ENCODE measurements at regions not wholly inside any gene's neighbourhood (a gene's known extent, or its start where the extent isn't known, plus 50 kb on each side); places are given as distances from the start of the nearest gene placed in this dataset.

GRCh38 chr14:85909581-85909980 lies 379.6 kb downstream of the FLRT2 start:
- no peaks in the 10 kb centered on the region for H3K79me2 ChIP-seq (ENCODE audit: insufficient read depth, low read depth)
- no peaks in the 10 kb centered on the region for H3K4me1 ChIP-seq (ENCODE audit: low read depth, poor library complexity, severe bottlenecking)
- no peaks in the 10 kb centered on the region for H4K20me1 ChIP-seq (ENCODE audit: insufficient read depth)
- H3K4me3 ChIP-seq (IDR thresholded peaks at IDR 0.05; ENCODE audit: insufficient read depth, low read depth, low read length): no peak overlapping the region
- H3K27me3 ChIP-seq (ENCODE audit: insufficient read depth, low read depth): no peaks in the 10 kb centered on the region
- H3K27ac ChIP-seq: no peak overlapping the region
- H3K36me3 ChIP-seq (ENCODE audit: insufficient read depth): no peaks in the 10 kb centered on the region
- no peak overlapping the region for H3K9ac ChIP-seq
- no peak overlapping the region for H2AFZ ChIP-seq (ENCODE audit: low read depth)
- TF ChIP-seq CTCF (conservative IDR thresholded peaks at IDR 0.05; ENCODE audit: low read depth, low read length): no peak
- H3K4me2 ChIP-seq: no peak overlapping the region

GRCh38 chr14:85907536-85907935 lies 377.6 kb downstream of the FLRT2 start:
- TF ChIP-seq CTCF (conservative IDR thresholded peaks at IDR 0.05; ENCODE audit: low read depth, low read length): no peak
- H3K4me1 ChIP-seq (ENCODE audit: low read depth, poor library complexity, severe bottlenecking): no peaks in the 10 kb centered on the region
- no peak overlapping the region for H2AFZ ChIP-seq (ENCODE audit: low read depth)
- no peaks in the 10 kb centered on the region for H4K20me1 ChIP-seq (ENCODE audit: insufficient read depth)
- H3K79me2 ChIP-seq (ENCODE audit: insufficient read depth, low read depth): no peaks in the 10 kb centered on the region
- H3K27ac ChIP-seq: no peak overlapping the region
- no peaks in the 10 kb centered on the region for H3K36me3 ChIP-seq (ENCODE audit: insufficient read depth)
- no peak overlapping the region for H3K4me2 ChIP-seq
- H3K4me3 ChIP-seq (IDR thresholded peaks at IDR 0.05; ENCODE audit: insufficient read depth, low read depth, low read length): no peak overlapping the region
- H3K27me3 ChIP-seq (ENCODE audit: insufficient read depth, low read depth): no peaks in the 10 kb centered on the region
- H3K9ac ChIP-seq: no peak overlapping the region

- H3K4me3 ChIP-seq (IDR thresholded peaks at IDR 0.05; ENCODE audit: insufficient read depth, low read depth, low read length): no peak overlapping the region
- no peaks in the 10 kb centered on the region for H3K4me1 ChIP-seq (ENCODE audit: low read depth, poor library complexity, severe bottlenecking)
- no peaks in the 10 kb centered on the region for H3K36me3 ChIP-seq (ENCODE audit: insufficient read depth)
- H3K4me2 ChIP-seq: no peak overlapping the region
- no peak overlapping the region for H3K9ac ChIP-seq
- TF ChIP-seq CTCF (conservative IDR thresholded peaks at IDR 0.05; ENCODE audit: low read depth, low read length): no peak
- no peak overlapping the region for H2AFZ ChIP-seq (ENCODE audit: low read depth)
- H3K27ac ChIP-seq: no peak overlapping the region
- H3K27me3 ChIP-seq (ENCODE audit: insufficient read depth, low read depth): no peaks in the 10 kb centered on the region
- no peaks in the 10 kb centered on the region for H3K79me2 ChIP-seq (ENCODE audit: insufficient read depth, low read depth)
- H4K20me1 ChIP-seq (ENCODE audit: insufficient read depth): no peaks in the 10 kb centered on the region
Measured at GRCh38 chr14:85897808-85898207, 367.9 kb downstream of the FLRT2 start.

- TF ChIP-seq CTCF (conservative IDR thresholded peaks at IDR 0.05; ENCODE audit: low read depth, low read length): no peak
- H3K9ac ChIP-seq: no peak overlapping the region
- H3K4me3 ChIP-seq (IDR thresholded peaks at IDR 0.05; ENCODE audit: insufficient read depth, low read depth, low read length): no peak overlapping the region
Measured at GRCh38 chr14:85895603-85896002, 365.7 kb downstream of the FLRT2 start.

More at GRCh38 chr14:85895603-85896002, 365.7 kb downstream of the FLRT2 start:
- Histone ChIP-seq H2AFZ (ENCODE audit: low read depth) (no peak overlapping the region), H3K27ac (no peak overlapping the region), H3K4me2 (no peak overlapping the region), H3K36me3 (ENCODE audit: insufficient read depth) (no peaks in the 10 kb centered on the region), H3K79me2 (ENCODE audit: insufficient read depth, low read depth) (no peaks in the 10 kb centered on the region), H3K4me1 (ENCODE audit: low read depth, poor library complexity, severe bottlenecking) (no peaks in the 10 kb centered on the region), H3K27me3 (ENCODE audit: insufficient read depth, low read depth) (no peaks in the 10 kb centered on the region), H4K20me1 (ENCODE audit: insufficient read depth) (no peaks in the 10 kb centered on the region)

All from KMS-11 (cell line).